A673 (cell line): ENCODE measurements at regions not wholly inside any gene's neighbourhood (a gene's known extent, or its start where the extent isn't known, plus 50 kb on each side); places are given as distances from the start of the nearest gene placed in this dataset.
"Not testable (repeated sequence)": the region's sequence is repeated elsewhere in the genome, so short reads cannot be mapped to it uniquely, and the experiment has no call there.

Experiments
- BruUV-seq: library from RNA; stranded (reverse); fragments of 400-500 nt; replicated peaks from 2 replicates; lab custom pipeline; 2021; lab: Mats Ljungman, UMichigan
- CTCF ChIA-PET: fragments of 300-600 bp; sonication (Branson Sonifier 250); formaldehyde crosslinking; loops from one replicate; lab custom pipeline; 2022; ENCODE audit warnings: antibody characterized with exemption; lab: Charles Lee
- POLR2A ChIA-PET: fragments of 300-600 bp; sonication (Branson Sonifier 250); formaldehyde crosslinking; loops from one replicate; lab custom pipeline; 2022; ENCODE audit warnings: antibody characterized with exemption; ENCODE audit not compliant: low non-redundant PET; lab: Charles Lee
- DNase-seq: peaks from one replicate; pipeline ENCODE4 v3.0.0-alpha.2; 2015; ENCODE audit warnings: low spot score
- H3K27ac ChIP-seq: fragments of 200-600 bp; sonication (generic); 2 replicates; pipeline ENCODE4 v1.5.1; 2016; ENCODE audit warnings: mixed run types, low read depth, mild to moderate bottlenecking, mixed read lengths, antibody characterized with exemption, low read length; ENCODE audit not compliant: poor library complexity, severe bottlenecking
- H3K27me3 ChIP-seq: fragments of 200-600 bp; sonication (generic); replicated peaks from 2 replicates; pipeline ENCODE4 v1.6.1; 2017; ENCODE audit warnings: mixed run types, low read depth, mild to moderate bottlenecking, mixed read lengths, antibody characterized with exemption, low read length; ENCODE audit not compliant: insufficient read depth, poor library complexity
- H3K36me3 ChIP-seq: fragments of 200-600 bp; sonication (generic); 2 replicates; pipeline ENCODE4 v1.6.1; 2016; ENCODE audit warnings: mixed run types, mild to moderate bottlenecking, mixed read lengths, antibody characterized with exemption, low read length; ENCODE audit not compliant: insufficient read depth, poor library complexity, severe bottlenecking
- H3K4me1 ChIP-seq: fragments of 200-600 bp; sonication (generic); 2 replicates; pipeline ENCODE4 v1.6.1; 2017; ENCODE audit warnings: mixed run types, mild to moderate bottlenecking, mixed read lengths, antibody characterized with exemption, low read length; ENCODE audit not compliant: insufficient read depth, poor library complexity, severe bottlenecking
- H3K4me3 ChIP-seq: fragments of 200-600 bp; sonication (generic); 2 replicates; pipeline ENCODE4 v1.5.1; 2016; ENCODE audit warnings: low read depth, mixed run types, mild to moderate bottlenecking, mixed read lengths, low read length; ENCODE audit not compliant: poor library complexity, severe bottlenecking
- H3K9me3 ChIP-seq: fragments of 200-600 bp; sonication (generic); 2 replicates; pipeline ENCODE4 v1.6.1; 2016; ENCODE audit warnings: mixed run types, low read depth, mild to moderate bottlenecking, mixed read lengths, antibody characterized with exemption, low read length; ENCODE audit not compliant: poor library complexity, severe bottlenecking
- intact Hi-C: fragments of 100-400 bp; cut with micrococcal nuclease; formaldehyde crosslinking; loops from one replicate; pipeline ENCODE4 v1.10.0; 2022; ENCODE audit not compliant: unreplicated experiment

DNA sequence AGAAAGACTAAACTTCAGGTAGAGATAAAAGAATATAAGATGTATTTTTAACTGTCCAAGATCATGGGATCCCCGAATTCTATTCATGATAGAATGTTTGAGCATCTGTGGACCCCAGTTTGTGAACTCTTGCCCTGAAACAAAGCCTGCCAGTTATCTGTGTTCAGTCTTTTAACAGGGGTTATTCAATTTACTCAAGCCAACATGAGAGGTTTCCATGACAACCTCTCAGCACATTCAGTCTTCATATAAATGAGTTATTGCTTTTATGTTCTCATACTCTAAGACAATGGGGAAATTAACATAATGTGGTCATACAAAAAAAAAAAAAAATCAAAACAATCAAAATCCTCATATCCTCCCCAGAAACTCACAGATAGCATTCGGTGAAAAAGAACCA is 130.1 kb downstream of the NPIPA5 start:
- H3K4me1 ChIP-seq, H3K36me3 ChIP-seq, H3K27me3 ChIP-seq, H3K9me3 ChIP-seq, H3K4me3 ChIP-seq, DNase-seq, intact Hi-C loops, CTCF ChIA-PET, BruUV-seq, H3K27ac ChIP-seq, POLR2A ChIA-PET: not testable (repeated sequence)

DNA sequence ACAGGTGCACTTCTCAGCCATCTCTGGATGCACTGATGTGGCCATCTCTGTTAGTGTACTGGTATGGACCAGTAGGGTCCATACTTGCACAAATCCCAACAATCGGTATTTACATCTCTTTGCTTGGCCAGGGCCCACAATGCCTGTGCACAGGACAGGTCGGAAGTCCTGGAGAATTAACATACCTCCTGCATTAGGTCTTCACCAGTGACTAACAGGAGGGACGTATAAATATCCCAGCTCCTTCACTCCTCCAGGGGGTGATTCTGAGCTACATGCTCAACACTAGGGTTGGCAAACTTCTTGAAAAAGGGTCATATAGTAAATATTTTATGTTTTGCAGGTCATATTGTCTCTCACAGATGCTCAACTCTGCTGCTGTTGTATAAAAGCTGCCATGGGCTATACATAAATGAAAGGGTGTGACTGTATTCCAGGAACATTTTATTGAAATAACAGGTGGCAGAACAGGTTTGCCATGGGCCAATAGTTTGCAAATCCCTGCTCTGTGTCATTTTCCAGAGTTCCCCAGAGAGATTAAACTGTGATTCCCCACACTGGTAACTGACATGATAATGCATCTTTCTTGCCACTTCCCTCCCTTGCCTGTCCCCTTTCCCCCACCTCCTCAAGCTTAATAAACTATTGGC is 141.3 kb downstream of the NPIPA5 start:
- H3K27me3 ChIP-seq, BruUV-seq, H3K27ac ChIP-seq, CTCF ChIA-PET, H3K9me3 ChIP-seq, H3K36me3 ChIP-seq, H3K4me3 ChIP-seq, intact Hi-C loops, DNase-seq, H3K4me1 ChIP-seq, POLR2A ChIA-PET: not testable (repeated sequence)

DNA sequence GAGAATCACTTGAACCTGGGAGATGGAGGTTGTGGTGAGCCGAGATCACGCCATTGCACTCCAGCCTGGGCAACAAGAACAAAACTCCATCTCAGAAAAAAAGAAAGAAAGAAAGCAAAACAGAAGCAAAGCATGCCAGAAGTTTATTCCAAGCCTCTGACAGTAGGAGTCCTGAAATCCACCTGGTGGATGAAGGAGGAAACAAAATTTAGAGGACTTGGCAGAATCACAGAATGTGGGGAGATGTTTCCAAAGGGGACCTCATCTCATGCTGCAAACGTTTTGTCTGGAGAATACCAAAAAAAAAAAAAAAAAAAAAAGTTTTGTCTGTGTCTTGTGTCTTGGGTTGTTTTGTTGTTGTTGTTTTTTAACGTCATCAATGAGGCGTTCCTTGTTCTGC is 141.1 kb upstream of the RRN3 start:
- H3K27me3 ChIP-seq, DNase-seq, H3K9me3 ChIP-seq, CTCF ChIA-PET, intact Hi-C loops, BruUV-seq, H3K4me1 ChIP-seq, H3K4me3 ChIP-seq, H3K36me3 ChIP-seq, POLR2A ChIA-PET, H3K27ac ChIP-seq: not testable (repeated sequence)

DNA sequence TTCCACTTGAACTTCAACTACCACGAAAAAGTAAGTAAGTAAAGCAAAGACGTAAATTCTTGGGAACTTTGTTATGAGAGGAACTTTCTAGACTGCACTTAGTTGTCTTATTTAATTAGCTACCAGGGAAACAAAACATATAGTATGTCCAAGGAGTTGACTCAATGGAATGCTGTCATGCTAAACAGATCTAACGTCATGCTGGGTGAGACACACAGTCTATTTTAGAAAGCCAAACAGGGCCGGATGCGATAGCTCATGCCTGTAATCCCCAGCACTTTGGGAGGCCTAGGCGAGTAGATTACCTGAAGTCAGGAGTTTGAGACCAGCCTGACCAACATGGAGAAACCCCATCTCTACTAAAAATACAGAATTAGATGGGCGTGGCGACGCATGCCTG is 140.6 kb upstream of the RRN3 start:
- BruUV-seq, intact Hi-C loops, H3K4me1 ChIP-seq, H3K9me3 ChIP-seq, CTCF ChIA-PET, DNase-seq, POLR2A ChIA-PET, H3K27me3 ChIP-seq, H3K4me3 ChIP-seq, H3K27ac ChIP-seq, H3K36me3 ChIP-seq: not testable (repeated sequence)

DNA sequence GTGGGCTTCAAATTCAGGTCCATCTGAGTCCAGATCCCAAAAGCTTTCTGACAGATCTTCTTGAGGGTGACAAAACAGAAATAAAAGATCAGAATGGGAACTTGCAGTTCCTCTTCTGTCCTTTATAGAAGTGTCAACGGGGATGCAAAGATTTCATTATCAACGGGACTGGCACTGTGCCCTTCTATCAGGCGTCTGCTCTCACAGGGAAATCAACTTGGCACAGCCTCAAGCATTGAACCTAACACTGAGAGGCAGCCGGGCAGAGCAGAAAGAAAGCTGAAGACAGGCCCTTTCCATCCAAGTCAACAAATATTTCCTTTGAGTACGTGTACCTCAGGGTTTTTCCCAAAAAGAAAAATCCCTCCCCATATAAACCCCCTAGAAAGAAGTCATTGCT is 136.4 kb upstream of the RRN3 start:
- H3K4me3 ChIP-seq, H3K9me3 ChIP-seq, BruUV-seq, H3K4me1 ChIP-seq, H3K27ac ChIP-seq, H3K36me3 ChIP-seq, CTCF ChIA-PET, intact Hi-C loops, H3K27me3 ChIP-seq, POLR2A ChIA-PET, DNase-seq: not testable (repeated sequence)

DNA sequence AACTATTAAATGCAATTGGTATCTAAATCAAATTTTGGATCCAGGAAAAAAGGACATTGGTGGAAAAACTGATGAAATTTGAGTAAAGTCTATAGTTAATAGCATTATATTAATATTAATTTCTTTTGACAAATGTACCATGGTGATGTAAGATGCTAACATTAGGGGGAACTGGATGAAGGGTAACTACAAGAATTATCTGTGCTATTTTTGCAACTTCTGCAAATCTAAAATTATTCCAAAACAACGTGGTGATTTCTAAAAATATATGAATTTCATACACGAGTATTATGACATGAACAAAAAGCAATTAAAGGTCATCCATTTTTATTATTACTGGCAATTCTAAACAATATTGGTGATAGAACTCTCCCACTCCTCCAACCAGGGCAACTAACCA is 135.6 kb upstream of the RRN3 start:
- POLR2A ChIA-PET, H3K36me3 ChIP-seq, DNase-seq, intact Hi-C loops, H3K4me3 ChIP-seq, H3K4me1 ChIP-seq, H3K27ac ChIP-seq, CTCF ChIA-PET, BruUV-seq, H3K27me3 ChIP-seq, H3K9me3 ChIP-seq: not testable (repeated sequence)

DNA sequence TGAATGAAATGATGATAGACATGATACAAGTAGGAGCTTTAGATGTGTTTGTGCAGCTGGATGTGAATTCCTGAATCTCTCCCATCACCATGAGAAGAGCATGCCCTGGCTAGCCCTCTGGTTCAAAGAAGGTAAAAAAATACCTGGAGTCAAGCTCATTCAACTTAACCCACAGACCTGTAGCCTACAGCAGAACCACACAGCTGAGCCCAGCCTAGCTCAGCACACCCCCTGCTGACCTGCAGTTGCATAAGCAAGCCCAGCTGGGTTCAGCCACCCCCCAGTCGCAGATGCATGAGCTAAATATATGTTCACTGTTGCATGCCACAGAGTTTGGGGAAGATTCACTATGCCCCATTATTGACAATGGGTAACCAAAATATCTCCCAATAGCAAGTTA is 130.6 kb upstream of the RRN3 start:
- H3K9me3 ChIP-seq, H3K4me3 ChIP-seq, H3K27me3 ChIP-seq, BruUV-seq, CTCF ChIA-PET, DNase-seq, H3K4me1 ChIP-seq, H3K36me3 ChIP-seq, H3K27ac ChIP-seq, intact Hi-C loops, POLR2A ChIA-PET: not testable (repeated sequence)

DNA sequence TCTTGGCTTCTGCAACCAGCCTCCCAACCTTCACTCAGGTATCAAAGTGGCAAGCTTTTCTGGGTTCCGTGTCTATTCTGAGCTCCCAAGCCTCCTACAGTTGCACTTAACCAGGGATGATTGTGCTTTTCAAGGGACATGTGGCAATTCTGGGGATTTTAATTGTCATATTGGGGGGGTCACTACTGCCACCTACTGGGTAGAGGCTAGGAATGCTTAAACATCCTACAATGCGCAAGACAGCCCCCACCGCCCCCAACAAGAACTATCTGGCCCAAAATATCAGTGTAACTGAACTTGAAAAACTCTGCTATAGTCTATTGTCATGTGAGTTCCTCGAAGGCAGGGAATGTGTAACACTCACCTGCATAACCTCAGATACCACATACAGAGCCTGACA is 129.3 kb upstream of the RRN3 start:
- H3K4me1 ChIP-seq, H3K9me3 ChIP-seq, H3K27me3 ChIP-seq, H3K36me3 ChIP-seq, H3K27ac ChIP-seq, CTCF ChIA-PET, intact Hi-C loops, H3K4me3 ChIP-seq, POLR2A ChIA-PET, BruUV-seq, DNase-seq: not testable (repeated sequence)
